Keratinocyte (primary cell): ENCODE measurements at regions not wholly inside any gene's neighbourhood (a gene's known extent, or its start where the extent isn't known, plus 50 kb on each side); places are given as distances from the start of the nearest gene placed in this dataset.

Source experiments
- DNase-seq: peaks from one replicate; pipeline ENCODE4 v3.0.0-alpha.2; 2011; ENCODE audit warnings: low read depth, missing footprints, low spot score
- FAIRE-seq: peaks from 2 replicates; lab custom pipeline; 2011; peaks lifted over from hg19 to GRCh38; lab: Jason Lieb, UNC
- H2AFZ ChIP-seq: 2 replicates; pipeline ENCODE4 v1.6.0; 2012; ENCODE audit warnings: low read length, control low read depth, inconsistent platforms; ENCODE audit not compliant: control insufficient read depth
- H3K27ac ChIP-seq: 2 replicates; pipeline ENCODE4 v1.5.1; 2011; ENCODE audit warnings: low read length; ENCODE audit not compliant: control insufficient read depth, insufficient read depth
- H3K27me3 ChIP-seq: 3 replicates; pipeline ENCODE4 v1.6.0; 2011; ENCODE audit warnings: low read length; ENCODE audit not compliant: control insufficient read depth, insufficient read depth; ENCODE audit errors: extremely low read depth
- H3K36me3 ChIP-seq, 2 experiments: 2 replicates in 1 of 2; 3 replicates in 1 of 2; pipeline ENCODE4 v1.5.1; 2011; ENCODE audit warnings: low read length in 2 of 2, mild to moderate bottlenecking in 1 of 2; ENCODE audit not compliant: control insufficient read depth in 2 of 2, insufficient read depth in 2 of 2; ENCODE audit errors: extremely low read depth in 1 of 2
- H3K4me1 ChIP-seq: 3 replicates; pipeline ENCODE4 v1.5.1; 2011; ENCODE audit warnings: low read length; ENCODE audit not compliant: control insufficient read depth, insufficient read depth; ENCODE audit errors: extremely low read depth
- H3K4me2 ChIP-seq: 3 replicates; pipeline ENCODE4 v1.6.0; 2011; ENCODE audit warnings: low read depth, low read length; ENCODE audit not compliant: control insufficient read depth, insufficient read depth; ENCODE audit errors: extremely low read depth
- H3K4me3 ChIP-seq, 3 experiments: fragments of 200-600 bp in 1 of 3; sonication (generic) in 1 of 3; 2 replicates in 2 of 3; 3 replicates in 1 of 3; pipeline ENCODE4 v1.5.1; 2011 to 2016; ENCODE audit warnings: low read length in 3 of 3, mild to moderate bottlenecking in 3 of 3, control low read depth in 2 of 3, inconsistent platforms in 1 of 3, low read depth in 1 of 3, mixed read lengths in 1 of 3, mixed run types in 1 of 3, moderate library complexity in 1 of 3; ENCODE audit not compliant: control insufficient read depth in 2 of 3, insufficient read depth in 2 of 3; ENCODE audit errors: extremely low read depth in 1 of 3
- H3K79me2 ChIP-seq: 2 replicates; pipeline ENCODE4 v1.6.0; 2012; ENCODE audit warnings: low read length; ENCODE audit not compliant: control insufficient read depth, insufficient read depth
- H3K9ac ChIP-seq: 3 replicates; pipeline ENCODE4 v1.6.0; 2011; ENCODE audit warnings: low read length; ENCODE audit not compliant: control insufficient read depth, insufficient read depth; ENCODE audit errors: extremely low read depth
- H3K9me1 ChIP-seq: 3 replicates; pipeline ENCODE4 v1.6.0; 2011; ENCODE audit warnings: low read length; ENCODE audit not compliant: control insufficient read depth, insufficient read depth; ENCODE audit errors: extremely low read depth
- H3K9me3 ChIP-seq: 2 replicates; pipeline ENCODE4 v1.5.1; 2012; ENCODE audit warnings: low read depth, low read length; ENCODE audit not compliant: control insufficient read depth
- H4K20me1 ChIP-seq: 3 replicates; pipeline ENCODE4 v1.6.0; 2011; ENCODE audit warnings: low read length; ENCODE audit not compliant: control insufficient read depth, insufficient read depth; ENCODE audit errors: extremely low read depth
- CTCF ChIP-seq, 3 experiments: IDR thresholded peaks in 1 of 3; conservative IDR thresholded peaks in 1 of 3; optimal IDR thresholded peaks in 1 of 3; 2 replicates in 2 of 3; 3 replicates in 1 of 3; pipeline versions ENCODE3 to v1.5.1; 2011; ENCODE audit warnings: low read length in 3 of 3, mild to moderate bottlenecking in 3 of 3, moderate library complexity in 2 of 3, control low read depth in 1 of 3, inconsistent platforms in 1 of 3; ENCODE audit not compliant: insufficient read depth in 2 of 3; ENCODE audit errors: extremely low read depth in 1 of 3
- EZH2 ChIP-seq: IDR thresholded peaks from one replicate; pipeline ENCODE4 v1.6.1; 2012; ENCODE audit warnings: inconsistent platforms, mild to moderate bottlenecking, low read length, moderate library complexity
- dilution Hi-C: fragments of 300-500 bp; cut with MboI; formaldehyde crosslinking; loops from one replicate; pipeline ENCODE4 v1.7.0; 2020; ENCODE audit warnings: low sequenced_read_pairs; ENCODE audit not compliant: extremely low pct_ligation_motif_present

DNA sequence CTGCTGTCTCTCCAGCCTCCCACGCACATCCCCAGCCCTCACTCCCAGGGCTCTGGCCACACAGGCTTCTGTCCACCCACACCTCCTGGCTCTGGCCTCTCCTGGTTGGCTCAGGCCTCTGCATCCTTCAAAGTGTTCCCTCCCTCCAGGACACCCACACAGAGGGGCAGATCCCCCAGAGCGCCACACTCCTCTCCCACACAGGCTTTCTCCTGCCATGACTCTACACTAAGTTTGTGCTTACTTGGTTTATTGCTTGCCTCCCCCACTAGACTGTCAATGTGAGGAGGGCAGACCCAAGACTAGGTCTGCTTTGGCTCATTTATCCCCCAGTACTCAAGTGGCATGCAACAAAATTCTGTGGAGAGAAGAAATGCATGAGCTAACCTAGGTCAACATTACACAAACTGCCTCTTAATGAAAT is 67.0 kb upstream of the SPOCK1 start:
- H3K9ac ChIP-seq: no peak overlapping the region
- H3K36me3 ChIP-seq: no peaks in the 10 kb centered on the region
- no peak for FAIRE-seq
- no peaks in the 10 kb centered on the region for H3K9me3 ChIP-seq
- no peak for DNase-seq
- no peak overlapping the region for H3K27ac ChIP-seq
- no peak overlapping the region for H2AFZ ChIP-seq
- no peaks in the 10 kb centered on the region for H3K27me3 ChIP-seq
- H3K79me2 ChIP-seq: no peaks in the 10 kb centered on the region
- H3K9me1 ChIP-seq: no peaks in the 10 kb centered on the region
- peaks cover 10% of the 10 kb centered on the region for H3K4me1 ChIP-seq
- no peak for TF ChIP-seq EZH2
- TF ChIP-seq CTCF (optimal IDR thresholded peaks at IDR 0.05 in 1 of 3, IDR thresholded peaks at IDR 0.05 in 1 of 3, conservative IDR thresholded peaks at IDR 0.05 in 1 of 3; ENCODE audit: extremely low read depth in 1 of 3, insufficient read depth in 2 of 3, low read length in 3 of 3): no peak
- no peaks in the 10 kb centered on the region for H4K20me1 ChIP-seq
- no peak overlapping the region for H3K4me3 ChIP-seq
- no peak overlapping the region for H3K4me2 ChIP-seq
- dilution Hi-C loops: no loop called here

GRCh38 chr5:137565450-137565849 is 66.3 kb upstream of the SPOCK1 start:
- Histone ChIP-seq H3K27ac (no peak overlapping the region), H4K20me1 (no peaks in the 10 kb centered on the region), H3K4me2 (no peak overlapping the region), H3K9ac (no peak overlapping the region), H3K4me1 (peaks cover 10% of the 10 kb centered on the region), H3K79me2 (no peaks in the 10 kb centered on the region), H3K36me3 (no peaks in the 10 kb centered on the region), H3K9me1 (no peaks in the 10 kb centered on the region), H3K4me3 (no peak overlapping the region), H2AFZ (no peak overlapping the region), H3K27me3 (no peaks in the 10 kb centered on the region), H3K9me3 (no peaks in the 10 kb centered on the region)
- DNase-seq (no peak), FAIRE-seq (no peak)
- no peak for TF ChIP-seq EZH2
- no peak for TF ChIP-seq CTCF (optimal IDR thresholded peaks at IDR 0.05 in 1 of 3, IDR thresholded peaks at IDR 0.05 in 1 of 3, conservative IDR thresholded peaks at IDR 0.05 in 1 of 3; ENCODE audit: extremely low read depth in 1 of 3, insufficient read depth in 2 of 3, low read length in 3 of 3)
- dilution Hi-C loops: no loop called here
